OCI-LY1 (cell line): ENCODE measurements at regions not wholly inside any gene's neighbourhood (a gene's known extent, or its start where the extent isn't known, plus 50 kb on each side); places are given as distances from the start of the nearest gene placed in this dataset.

Experiments
- H2AFZ ChIP-seq: fragments of 200-600 bp; sonication (generic), shearing (Covaris generic); 2 replicates; pipeline ENCODE4 v1.6.0; 2014; ENCODE audit warnings: antibody characterized with exemption, mild to moderate bottlenecking, low read length
- H3F3A ChIP-seq: fragments of 200-600 bp; sonication (generic), shearing (Covaris generic); 2 replicates; pipeline ENCODE4 v1.6.0; 2014; ENCODE audit warnings: mild to moderate bottlenecking, antibody characterized with exemption, low read length, moderate library complexity; ENCODE audit not compliant: insufficient read depth
- H3K27ac ChIP-seq: fragments of 200-600 bp; sonication (generic); 2 replicates; pipeline ENCODE4 v1.5.1; 2014; ENCODE audit warnings: low read length, mixed run types, mild to moderate bottlenecking, low read depth; ENCODE audit not compliant: poor library complexity, severe bottlenecking
- H3K27me3 ChIP-seq: fragments of 200-600 bp; sonication (generic); 2 replicates; pipeline ENCODE4 v1.6.0; 2014; ENCODE audit warnings: antibody characterized with exemption, mild to moderate bottlenecking, low read length, moderate library complexity; ENCODE audit not compliant: insufficient read depth
- H3K36me3 ChIP-seq: fragments of 200-600 bp; sonication (generic); 2 replicates; pipeline ENCODE4 v1.6.1; 2014; ENCODE audit warnings: mild to moderate bottlenecking, antibody characterized with exemption, low read length, moderate library complexity, mixed read lengths; ENCODE audit not compliant: insufficient read depth
- H3K4me1 ChIP-seq: fragments of 200-600 bp; sonication (generic); 2 replicates; pipeline ENCODE4 v1.5.1; 2014; ENCODE audit warnings: mild to moderate bottlenecking, low read length, moderate library complexity; ENCODE audit not compliant: insufficient read depth, severe bottlenecking
- H3K4me2 ChIP-seq: fragments of 200-600 bp; sonication (generic), shearing (Covaris generic); 2 replicates; pipeline ENCODE4 v1.6.1; 2014; ENCODE audit warnings: low read length
- H3K4me3 ChIP-seq: fragments of 200-600 bp; sonication (generic); 2 replicates; pipeline ENCODE4 v1.5.1; 2014; ENCODE audit warnings: low read length, low read depth, mild to moderate bottlenecking, mixed read lengths; ENCODE audit not compliant: poor library complexity, severe bottlenecking
- H3K79me2 ChIP-seq: fragments of 200-600 bp; shearing (Covaris generic); 2 replicates; pipeline ENCODE4 v1.6.1; 2016; ENCODE audit warnings: mixed run types, low read length, mixed read lengths; ENCODE audit not compliant: insufficient read depth
- H3K9ac ChIP-seq: fragments of 200-600 bp; sonication (generic), shearing (Covaris generic); 2 replicates; pipeline ENCODE4 v1.6.1; 2014; ENCODE audit warnings: mild to moderate bottlenecking, low read length, mixed read lengths
- H3K9me2 ChIP-seq: fragments of 200-600 bp; sonication (generic), shearing (Covaris generic); 2 replicates; pipeline ENCODE4 v1.6.1; 2014; ENCODE audit warnings: low read depth, mild to moderate bottlenecking, low read length, mixed read lengths
- H3K9me3 ChIP-seq: fragments of 200-600 bp; shearing (Covaris generic); 2 replicates; pipeline ENCODE4 v1.6.1; 2014; ENCODE audit warnings: low read length, mixed read lengths
- H4K20me1 ChIP-seq: fragments of 200-600 bp; sonication (generic), shearing (Covaris generic); 2 replicates; pipeline ENCODE4 v1.6.0; 2016; ENCODE audit warnings: mild to moderate bottlenecking, low read length; ENCODE audit not compliant: insufficient read depth
- EZH2 ChIP-seq: fragments of 200-600 bp; sonication (generic), shearing (Covaris generic); IDR thresholded peaks from 2 replicates; pipeline ENCODE4 v1.8.0; 2017; ENCODE audit warnings: borderline replicate concordance, mixed run types, mild to moderate bottlenecking, antibody characterized with exemption, low read length, moderate library complexity, mixed read lengths
- TF ChIP-seq, protein P1 (sequence below): fragments of 200-600 bp; sonication (generic), shearing (Covaris generic); IDR thresholded peaks from 2 replicates; pipeline ENCODE4 v1.5.1; 2017; ENCODE audit warnings: mild to moderate bottlenecking, antibody characterized with exemption, low read length, moderate library complexity, mixed read lengths

DNA sequence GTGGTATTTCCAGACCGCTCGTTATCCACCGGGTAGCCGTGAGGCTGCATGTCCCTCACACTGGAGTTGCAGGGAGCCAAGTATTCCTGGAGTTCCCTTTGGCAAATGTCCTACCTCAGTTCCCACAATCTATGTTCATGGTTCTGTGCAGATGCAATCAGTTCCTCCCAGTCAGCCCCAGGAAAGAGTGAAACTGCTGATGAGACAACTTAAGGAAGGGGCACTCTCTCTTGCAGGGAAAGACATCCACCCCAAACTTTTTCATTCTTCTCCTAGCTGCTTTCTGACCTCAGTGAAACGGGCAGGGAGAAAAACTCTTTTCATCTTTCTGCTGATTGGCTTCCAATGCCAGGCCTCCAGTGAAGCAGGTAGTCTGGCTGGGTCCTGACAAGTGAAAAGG, 205.1 kb upstream of the TMEM45B start:
- H3K9me3 ChIP-seq = no peaks in the 10 kb centered on the region
- no peak overlapping the region for H3K4me3 ChIP-seq
- H3F3A ChIP-seq = no peaks in the 10 kb centered on the region
- TF ChIP-seq, protein P1, sequence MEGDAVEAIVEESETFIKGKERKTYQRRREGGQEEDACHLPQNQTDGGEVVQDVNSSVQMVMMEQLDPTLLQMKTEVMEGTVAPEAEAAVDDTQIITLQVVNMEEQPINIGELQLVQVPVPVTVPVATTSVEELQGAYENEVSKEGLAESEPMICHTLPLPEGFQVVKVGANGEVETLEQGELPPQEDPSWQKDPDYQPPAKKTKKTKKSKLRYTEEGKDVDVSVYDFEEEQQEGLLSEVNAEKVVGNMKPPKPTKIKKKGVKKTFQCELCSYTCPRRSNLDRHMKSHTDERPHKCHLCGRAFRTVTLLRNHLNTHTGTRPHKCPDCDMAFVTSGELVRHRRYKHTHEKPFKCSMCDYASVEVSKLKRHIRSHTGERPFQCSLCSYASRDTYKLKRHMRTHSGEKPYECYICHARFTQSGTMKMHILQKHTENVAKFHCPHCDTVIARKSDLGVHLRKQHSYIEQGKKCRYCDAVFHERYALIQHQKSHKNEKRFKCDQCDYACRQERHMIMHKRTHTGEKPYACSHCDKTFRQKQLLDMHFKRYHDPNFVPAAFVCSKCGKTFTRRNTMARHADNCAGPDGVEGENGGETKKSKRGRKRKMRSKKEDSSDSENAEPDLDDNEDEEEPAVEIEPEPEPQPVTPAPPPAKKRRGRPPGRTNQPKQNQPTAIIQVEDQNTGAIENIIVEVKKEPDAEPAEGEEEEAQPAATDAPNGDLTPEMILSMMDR = no peak
- no peak for TF ChIP-seq EZH2
- no peaks in the 10 kb centered on the region for H4K20me1 ChIP-seq
- no peaks in the 10 kb centered on the region for H3K4me1 ChIP-seq
- no peaks in the 10 kb centered on the region for H3K36me3 ChIP-seq
- no peaks in the 10 kb centered on the region for H3K9me2 ChIP-seq
- no peaks in the 10 kb centered on the region for H3K27me3 ChIP-seq
- no peak overlapping the region for H3K4me2 ChIP-seq
- H2AFZ ChIP-seq = no peak overlapping the region
- no peaks in the 10 kb centered on the region for H3K79me2 ChIP-seq
- no peak overlapping the region for H3K9ac ChIP-seq
- H3K27ac ChIP-seq = no peak overlapping the region

DNA sequence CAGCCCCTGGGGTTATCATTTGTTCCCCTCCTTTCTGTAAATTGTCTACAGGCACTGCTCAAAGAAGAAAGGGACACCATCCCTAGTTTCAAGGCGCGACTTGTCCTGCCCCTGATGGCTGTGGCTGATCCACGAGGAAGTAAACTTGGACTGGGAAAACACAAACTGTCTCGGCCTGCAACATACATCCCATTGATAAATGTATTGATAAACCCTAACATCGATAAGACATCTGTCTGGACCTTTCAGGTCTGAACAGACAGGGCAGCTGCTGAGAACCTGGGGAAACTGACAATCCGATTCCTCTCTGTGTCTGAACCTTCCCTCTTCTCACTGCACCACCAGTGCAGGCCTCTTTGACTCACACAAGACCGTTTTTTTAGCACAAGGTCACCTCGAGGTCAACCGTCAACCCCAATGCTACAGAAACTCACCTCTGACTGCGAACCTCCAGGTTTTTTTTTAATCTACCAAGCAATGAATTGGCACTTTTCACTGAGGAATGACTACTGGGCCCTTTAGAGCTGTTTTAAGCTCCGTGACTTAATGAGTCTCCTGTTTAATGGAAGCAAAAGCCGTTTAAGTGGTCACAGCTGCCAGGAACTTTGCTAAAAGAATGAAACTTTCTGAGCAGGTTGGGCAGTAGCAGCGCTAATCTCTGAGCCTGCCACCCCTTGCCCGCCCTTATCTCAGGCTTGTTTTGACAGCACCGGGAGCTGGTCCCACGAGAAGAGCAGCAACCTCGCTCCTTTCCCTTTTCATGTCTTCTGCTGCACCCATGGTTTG, 203.8 kb upstream of the TMEM45B start:
- Histone ChIP-seq H3K4me1 (no peaks in the 10 kb centered on the region), H3K9me2 (no peaks in the 10 kb centered on the region), H3K9ac (no peak overlapping the region), H4K20me1 (no peaks in the 10 kb centered on the region), H3K4me2 (no peak overlapping the region), H3K4me3 (no peak overlapping the region), H3K36me3 (no peaks in the 10 kb centered on the region), H2AFZ (no peak overlapping the region), H3K79me2 (no peaks in the 10 kb centered on the region), H3K9me3 (no peaks in the 10 kb centered on the region), H3F3A (no peaks in the 10 kb centered on the region), H3K27me3 (no peaks in the 10 kb centered on the region), H3K27ac (no peak overlapping the region)
- no peak for TF ChIP-seq EZH2
- TF ChIP-seq, protein P1 = no peak

DNA sequence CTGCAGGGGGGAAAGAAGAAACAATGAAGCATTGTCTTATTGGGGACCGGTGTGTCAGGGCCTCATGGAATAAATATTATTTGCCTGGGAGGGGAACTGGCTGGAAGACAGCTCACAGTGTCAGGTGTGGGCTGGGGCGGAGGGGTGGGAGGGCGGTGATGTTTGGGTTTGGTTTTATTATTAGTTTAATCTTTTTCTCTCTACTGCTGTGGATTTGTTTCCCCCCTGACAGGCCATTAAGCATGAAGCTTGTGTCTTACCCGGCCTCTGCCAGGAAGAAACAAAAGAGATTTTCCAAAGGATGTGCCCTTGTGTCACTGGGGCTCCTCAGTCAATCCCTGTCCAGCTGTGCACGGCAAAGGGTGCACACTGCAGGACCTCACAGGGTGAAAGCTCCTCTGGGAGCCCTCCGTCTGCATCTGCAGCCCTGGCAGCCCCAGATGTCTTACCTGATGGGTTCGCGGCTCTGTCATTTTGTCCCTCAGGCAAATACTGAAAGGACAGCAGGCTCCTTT, 203.1 kb upstream of the TMEM45B start:
- Histone ChIP-seq H3K9me2 (no peaks in the 10 kb centered on the region), H3F3A (no peaks in the 10 kb centered on the region), H3K4me2 (no peak overlapping the region), H3K27me3 (no peaks in the 10 kb centered on the region), H3K79me2 (no peaks in the 10 kb centered on the region), H3K4me1 (no peaks in the 10 kb centered on the region), H3K9ac (no peak overlapping the region), H2AFZ (no peak overlapping the region), H3K4me3 (no peak overlapping the region), H3K27ac (no peak overlapping the region), H4K20me1 (no peaks in the 10 kb centered on the region), H3K9me3 (no peaks in the 10 kb centered on the region), H3K36me3 (no peaks in the 10 kb centered on the region)
- TF ChIP-seq, protein P1 = no peak
- no peak for TF ChIP-seq EZH2
